HCT116 (cell line): ENCODE measurements at regions not wholly inside any gene's neighbourhood (a gene's known extent, or its start where the extent isn't known, plus 50 kb on each side); places are given as distances from the start of the nearest gene placed in this dataset.

ENCODE experiments used
- CEBPB ChIP-seq: IDR thresholded peaks from 2 replicates; pipeline ENCODE4 v1.6.1; 2012; ENCODE audit warnings: low read depth
- CTCF ChIP-seq, 3 experiments: fragments of 200-600 bp in 1 of 3; sonication (generic) in 1 of 3; IDR thresholded peaks in 2 of 3; conservative IDR thresholded peaks in 1 of 3; 2 replicates each; pipeline ENCODE4 v1.5.1; 2012 to 2017; ENCODE audit warnings: low read depth in 2 of 3, low read length in 2 of 3, antibody characterized with exemption in 1 of 3, borderline replicate concordance in 1 of 3, control low read depth in 1 of 3, mild to moderate bottlenecking in 1 of 3, mixed read lengths in 1 of 3, mixed run types in 1 of 3, moderate library complexity in 1 of 3; ENCODE audit not compliant: insufficient read depth in 1 of 3
- EZH2phosphoT487 ChIP-seq: fragments of 200-600 bp; IDR thresholded peaks from 2 replicates; pipeline ENCODE4 v1.6.1; 2018; ENCODE audit warnings: antibody characterized with exemption, borderline replicate concordance
- MAX ChIP-seq: IDR thresholded peaks from 2 replicates; pipeline ENCODE4 v1.6.1; 2012
- POLR2A ChIP-seq: IDR thresholded peaks from 2 replicates; pipeline ENCODE4 v1.7.0; 2011; ENCODE audit warnings: borderline replicate concordance; ENCODE audit not compliant: insufficient read depth, insufficient read length; ENCODE audit errors: extremely low read depth
- POLR2AphosphoS5 ChIP-seq: IDR thresholded peaks from 2 replicates; pipeline ENCODE4 v1.6.1; 2011; ENCODE audit warnings: mild to moderate bottlenecking, low read depth, low read length, moderate library complexity
- RAD21 ChIP-seq: IDR thresholded peaks from 2 replicates; pipeline ENCODE4 v1.6.1; 2012; ENCODE audit warnings: low read depth, mild to moderate bottlenecking
- SP1 ChIP-seq: IDR thresholded peaks from 2 replicates; pipeline ENCODE4 v1.6.1; 2012; ENCODE audit warnings: low read depth
- SRF ChIP-seq: IDR thresholded peaks from 2 replicates; pipeline ENCODE4 v1.6.1; 2012; ENCODE audit warnings: low read depth
- ZBTB33 ChIP-seq: IDR thresholded peaks from 2 replicates; pipeline ENCODE4 v1.6.1; 2011; ENCODE audit warnings: mild to moderate bottlenecking, low read length, moderate library complexity; ENCODE audit not compliant: insufficient replicate concordance; ENCODE audit errors: extremely low read depth
- ZNF274 ChIP-seq: fragments of 200-500 bp; sonication (Bioruptor generic); IDR thresholded peaks from 2 replicates; pipeline ENCODE4 v1.6.1; 2014; ENCODE audit warnings: mild to moderate bottlenecking, low read depth, low read length, inconsistent platforms

GRCh38 chr11:126124231-126124661, 61.6 kb upstream of the CDON start:
- no peak for TF ChIP-seq CTCF (IDR thresholded peaks at IDR 0.05 in 2 of 3, conservative IDR thresholded peaks at IDR 0.05 in 1 of 3; ENCODE audit: borderline replicate concordance in 1 of 3, insufficient read depth in 1 of 3, low read depth in 2 of 3, low read length in 2 of 3)
- no peak for TF ChIP-seq POLR2A
- no peak for TF ChIP-seq SRF
- no peak for TF ChIP-seq POLR2AphosphoS5
- TF ChIP-seq EZH2phosphoT487, result no peak
- no peak for TF ChIP-seq SP1
- no peak for TF ChIP-seq RAD21
- no peak for TF ChIP-seq MAX
- no peak for TF ChIP-seq ZBTB33
- no peak for TF ChIP-seq CEBPB
- TF ChIP-seq ZNF274, result no peak
